ENCODE measurements at regions not wholly inside any gene's neighbourhood (a gene's known extent, or its start where the extent isn't known, plus 50 kb on each side); places are given as distances from the start of the nearest gene placed in this dataset.

- no peaks in the 10 kb centered on the region for H3K27me3 Mint-ChIP-seq (ENCODE audit: insufficient read depth, unreplicated experiment)
- no peak overlapping the region for H3K4me3 Mint-ChIP-seq (ENCODE audit: unreplicated experiment)
- intact Hi-C loops (cut with micrococcal nuclease), result no loop called here
- no peak overlapping the region for H3K27ac Mint-ChIP-seq (ENCODE audit: low read depth, unreplicated experiment)
- DNase-seq (ENCODE audit: unreplicated experiment), result peak; percentile 6
- H3K4me1 Mint-ChIP-seq (ENCODE audit: insufficient read depth, unreplicated experiment), result peaks cover 9% of the 10 kb centered on the region
- BruUV-seq (replicated peaks), result no TSS peak
- ChIA-PET CTCF (interaction anchor here (1.4 kb wide), 1 partner anchor 79 kb away, joined by 4 read pairs; no protein-coding TSS in a partner anchor), POLR2A (interaction anchor here (0.7 kb wide), 1 partner anchor 52 kb away, joined by 3 read pairs; no protein-coding TSS in a partner anchor)
- peaks cover 15% of the 10 kb centered on the region for H3K9me3 Mint-ChIP-seq (ENCODE audit: unreplicated experiment)
- H3K36me3 Mint-ChIP-seq (ENCODE audit: insufficient read depth, unreplicated experiment), result no peaks in the 10 kb centered on the region
- no peak for TF ChIP-seq CTCF (IDR thresholded peaks at IDR 0.05; ENCODE audit: unreplicated experiment)
These were observed 626.2 kb upstream of the TMPRSS15 start for GRCh38 chr21:19029816-19030215.

GRCh38 chr21:19031953-19032352, 628.4 kb upstream of the TMPRSS15 start:
- ChIA-PET CTCF (interaction anchor here (0.7 to 0.9 kb wide), 2 partner anchors 426 to 1170 kb away, joined by 3 read pairs; no protein-coding TSS in a partner anchor), POLR2A (interaction anchor here (0.5 to 1.2 kb wide), 3 partner anchors 18 to 1216 kb away, joined by 3 to 4 read pairs (median 4); no protein-coding TSS in a partner anchor)
- Mint-ChIP-seq H3K36me3 (ENCODE audit: insufficient read depth, unreplicated experiment) (no peaks in the 10 kb centered on the region), H3K27ac (ENCODE audit: low read depth, unreplicated experiment) (no peak overlapping the region), H3K4me3 (ENCODE audit: unreplicated experiment) (no peak overlapping the region), H3K9me3 (ENCODE audit: unreplicated experiment) (peaks cover 15% of the 10 kb centered on the region), H3K4me1 (ENCODE audit: insufficient read depth, unreplicated experiment) (peaks cover 9% of the 10 kb centered on the region), H3K27me3 (ENCODE audit: insufficient read depth, unreplicated experiment) (no peaks in the 10 kb centered on the region)
- no peak for TF ChIP-seq CTCF (IDR thresholded peaks at IDR 0.05; ENCODE audit: unreplicated experiment)
- BruUV-seq (replicated peaks), result no TSS peak
- intact Hi-C loops (cut with micrococcal nuclease), result no loop called here
- DNase-seq (ENCODE audit: unreplicated experiment), result peak; percentile 13

- Mint-ChIP-seq H3K27ac (ENCODE audit: low read depth, unreplicated experiment) (no peak overlapping the region), H3K27me3 (ENCODE audit: insufficient read depth, unreplicated experiment) (no peaks in the 10 kb centered on the region), H3K4me3 (ENCODE audit: unreplicated experiment) (no peak overlapping the region), H3K9me3 (ENCODE audit: unreplicated experiment) (peaks cover 7% of the 10 kb centered on the region), H3K36me3 (ENCODE audit: insufficient read depth, unreplicated experiment) (no peaks in the 10 kb centered on the region), H3K4me1 (ENCODE audit: insufficient read depth, unreplicated experiment) (no peaks in the 10 kb centered on the region)
- BruUV-seq (replicated peaks), result no TSS peak
- intact Hi-C loops (cut with micrococcal nuclease), result no loop called here
- CTCF ChIA-PET, result no interaction called here
- no peak for DNase-seq (ENCODE audit: unreplicated experiment)
- POLR2A ChIA-PET, result no interaction called here
- no peak for TF ChIP-seq CTCF (IDR thresholded peaks at IDR 0.05; ENCODE audit: unreplicated experiment)
These were observed 630.5 kb upstream of the TMPRSS15 start for GRCh38 chr21:19034041-19034440.

- ChIA-PET POLR2A (no interaction called here), CTCF (no interaction called here)
- Mint-ChIP-seq H3K27ac (ENCODE audit: low read depth, unreplicated experiment) (no peak overlapping the region), H3K9me3 (ENCODE audit: unreplicated experiment) (peaks cover 2% of the 10 kb centered on the region), H3K4me3 (ENCODE audit: unreplicated experiment) (no peak overlapping the region), H3K27me3 (ENCODE audit: insufficient read depth, unreplicated experiment) (no peaks in the 10 kb centered on the region), H3K4me1 (ENCODE audit: insufficient read depth, unreplicated experiment) (no peaks in the 10 kb centered on the region), H3K36me3 (ENCODE audit: insufficient read depth, unreplicated experiment) (no peaks in the 10 kb centered on the region)
- DNase-seq (ENCODE audit: unreplicated experiment), result no peak
- intact Hi-C loops (cut with micrococcal nuclease), result no loop called here
- TF ChIP-seq CTCF (IDR thresholded peaks at IDR 0.05; ENCODE audit: unreplicated experiment), result no peak
- BruUV-seq (replicated peaks), result no TSS peak
These were observed 631.0 kb upstream of the TMPRSS15 start for GRCh38 chr21:19034560-19034959.
